ENCODE measurements at regions not wholly inside any gene's neighbourhood (a gene's known extent, or its start where the extent isn't known, plus 50 kb on each side); places are given as distances from the start of the nearest gene placed in this dataset.
A peak's percentile ranks its signal among the peaks of the same experiment; 100 is the strongest.
"Not testable (repeated sequence)": the region's sequence is repeated elsewhere in the genome, so short reads cannot be mapped to it uniquely, and the experiment has no call there.

- H3K4me1 Mint-ChIP-seq, result peaks cover 6% of the 10 kb centered on the region
- H3K36me3 Mint-ChIP-seq (ENCODE audit: insufficient read depth), result peaks cover 2% of the 10 kb centered on the region
- ATAC-seq (replicated peaks; ENCODE audit: extremely low read depth, poor library complexity, severe bottlenecking) (no peak), DNase-seq (ENCODE audit: low spot score in 2 of 2) (no peak)
- no peak overlapping the region for H3K27ac Mint-ChIP-seq (ENCODE audit: low read depth)
- H3K4me3 Mint-ChIP-seq, result no peak overlapping the region
- peaks cover 6% of the 10 kb centered on the region for H3K27me3 Mint-ChIP-seq
- no peaks in the 10 kb centered on the region for H3K9me3 Mint-ChIP-seq
These were observed 100.8 kb upstream of the TANK start for GRCh38 chr2:161059388-161059787.

- H3K9me3 Mint-ChIP-seq, result no peaks in the 10 kb centered on the region
- DNase-seq (ENCODE audit: low spot score in 2 of 2) (no peak), ATAC-seq (replicated peaks; ENCODE audit: extremely low read depth, poor library complexity, severe bottlenecking) (no peak)
- no peak overlapping the region for H3K4me3 Mint-ChIP-seq
- H3K4me1 Mint-ChIP-seq, result peaks cover 6% of the 10 kb centered on the region
- peaks cover 6% of the 10 kb centered on the region for H3K27me3 Mint-ChIP-seq
- H3K36me3 Mint-ChIP-seq (ENCODE audit: insufficient read depth), result peaks cover 2% of the 10 kb centered on the region
- no peak overlapping the region for H3K27ac Mint-ChIP-seq (ENCODE audit: low read depth)
These were observed 98.4 kb upstream of the TANK start for GRCh38 chr2:161061786-161062185.

GRCh38 chr2:161063157-161063945, 96.9 kb upstream of the TANK start:
- no peak overlapping the region for H3K4me3 Mint-ChIP-seq
- peaks cover 2% of the 10 kb centered on the region for H3K36me3 Mint-ChIP-seq (ENCODE audit: insufficient read depth)
- H3K27me3 Mint-ChIP-seq, result no peaks in the 10 kb centered on the region
- no peaks in the 10 kb centered on the region for H3K9me3 Mint-ChIP-seq
- H3K27ac Mint-ChIP-seq (ENCODE audit: low read depth), result no peak overlapping the region
- H3K4me1 Mint-ChIP-seq, result peaks cover 6% of the 10 kb centered on the region
- peak; percentile 75 for ATAC-seq (replicated peaks; ENCODE audit: extremely low read depth, poor library complexity, severe bottlenecking)
- DNase-seq (ENCODE audit: low spot score in 2 of 2), result peak; percentile 36 to 47

GRCh38 chr2:161063946-161064306, 96.3 kb upstream of the TANK start:
- H3K4me1 Mint-ChIP-seq, result peaks cover 6% of the 10 kb centered on the region
- H3K27ac Mint-ChIP-seq (ENCODE audit: low read depth), result no peak overlapping the region
- peaks cover 2% of the 10 kb centered on the region for H3K36me3 Mint-ChIP-seq (ENCODE audit: insufficient read depth)
- no peak overlapping the region for H3K4me3 Mint-ChIP-seq
- DNase-seq (ENCODE audit: low spot score in 2 of 2) (no peak), ATAC-seq (replicated peaks; ENCODE audit: extremely low read depth, poor library complexity, severe bottlenecking) (peak; percentile 19)
- no peaks in the 10 kb centered on the region for H3K9me3 Mint-ChIP-seq
- no peaks in the 10 kb centered on the region for H3K27me3 Mint-ChIP-seq

GRCh38 chr2:161067846-161068350, 92.3 kb upstream of the TANK start:
- no peaks in the 10 kb centered on the region for H3K27me3 Mint-ChIP-seq
- H3K27ac Mint-ChIP-seq (ENCODE audit: low read depth), result no peak overlapping the region
- H3K36me3 Mint-ChIP-seq (ENCODE audit: insufficient read depth), result no peaks in the 10 kb centered on the region
- DNase-seq (ENCODE audit: low spot score in 2 of 2) (no peak), ATAC-seq (replicated peaks; ENCODE audit: extremely low read depth, poor library complexity, severe bottlenecking) (no peak)
- no peaks in the 10 kb centered on the region for H3K9me3 Mint-ChIP-seq
- peaks cover 6% of the 10 kb centered on the region for H3K4me1 Mint-ChIP-seq
- H3K4me3 Mint-ChIP-seq, result no peak overlapping the region

- no peak for ATAC-seq (replicated peaks; ENCODE audit: extremely low read depth, poor library complexity, severe bottlenecking)
- H3K27me3 Mint-ChIP-seq, result no peaks in the 10 kb centered on the region
- no peak overlapping the region for H3K4me3 Mint-ChIP-seq
- peaks cover 2% of the 10 kb centered on the region for H3K4me1 Mint-ChIP-seq
- no peak for DNase-seq (ENCODE audit: low spot score in 2 of 2)
- H3K36me3 Mint-ChIP-seq (ENCODE audit: insufficient read depth), result no peaks in the 10 kb centered on the region
- no peak overlapping the region for H3K27ac Mint-ChIP-seq (ENCODE audit: low read depth)
- no peaks in the 10 kb centered on the region for H3K9me3 Mint-ChIP-seq
These were observed 91.6 kb upstream of the TANK start for GRCh38 chr2:161068670-161069069.

GRCh38 chr2:161070693-161071479, 89.3 kb upstream of the TANK start:
- Mint-ChIP-seq H3K4me1 (no peaks in the 10 kb centered on the region), H3K36me3 (ENCODE audit: insufficient read depth) (no peaks in the 10 kb centered on the region), H3K27me3 (no peaks in the 10 kb centered on the region), H3K27ac (ENCODE audit: low read depth) (no peak overlapping the region), H3K9me3 (no peaks in the 10 kb centered on the region), H3K4me3 (no peak overlapping the region)
- DNase-seq (ENCODE audit: low spot score in 2 of 2) (no peak), ATAC-seq (replicated peaks; ENCODE audit: extremely low read depth, poor library complexity, severe bottlenecking) (no peak)

- peaks cover 12% of the 10 kb centered on the region for H3K4me1 Mint-ChIP-seq
- not testable (repeated sequence) for H3K27ac Mint-ChIP-seq (ENCODE audit: low read depth); ATAC-seq (replicated peaks; ENCODE audit: extremely low read depth, poor library complexity, severe bottlenecking); H3K27me3 Mint-ChIP-seq; H3K36me3 Mint-ChIP-seq (ENCODE audit: insufficient read depth); DNase-seq (ENCODE audit: low spot score in 2 of 2); H3K4me3 Mint-ChIP-seq; H3K9me3 Mint-ChIP-seq
These were observed 87.8 kb upstream of the TANK start for GRCh38 chr2:161072436-161072835.

GRCh38 chr2:161075701-161076100, 84.5 kb upstream of the TANK start:
- Mint-ChIP-seq H3K27ac (ENCODE audit: low read depth) (no peak overlapping the region), H3K27me3 (no peaks in the 10 kb centered on the region), H3K36me3 (ENCODE audit: insufficient read depth) (peaks cover 1% of the 10 kb centered on the region), H3K9me3 (no peaks in the 10 kb centered on the region), H3K4me3 (no peak overlapping the region), H3K4me1 (peaks cover 28% of the 10 kb centered on the region)
- no peak for ATAC-seq (replicated peaks; ENCODE audit: extremely low read depth, poor library complexity, severe bottlenecking)
- DNase-seq (ENCODE audit: low spot score in 2 of 2), result no peak

- Mint-ChIP-seq H3K36me3 (ENCODE audit: insufficient read depth) (peaks cover 1% of the 10 kb centered on the region), H3K4me1 (peaks cover 28% of the 10 kb centered on the region)
- no peak for ATAC-seq (replicated peaks; ENCODE audit: extremely low read depth, poor library complexity, severe bottlenecking)
These were observed 83.3 kb upstream of the TANK start for GRCh38 chr2:161076936-161077335.

GRCh38 chr2:161077367-161078210, 82.6 kb upstream of the TANK start:
- peak overlapping the region; percentile 73 for H3K27ac Mint-ChIP-seq (ENCODE audit: low read depth)
- H3K9me3 Mint-ChIP-seq, result no peaks in the 10 kb centered on the region
- peaks cover 1% of the 10 kb centered on the region for H3K36me3 Mint-ChIP-seq (ENCODE audit: insufficient read depth)
- H3K27me3 Mint-ChIP-seq, result no peaks in the 10 kb centered on the region
- H3K4me1 Mint-ChIP-seq, result peaks cover 28% of the 10 kb centered on the region
- DNase-seq (ENCODE audit: low spot score in 2 of 2) (peak in 1 of 2 donors; percentile 38), ATAC-seq (replicated peaks; ENCODE audit: extremely low read depth, poor library complexity, severe bottlenecking) (peak; percentile 95)
- peak overlapping the region; percentile 30 for H3K4me3 Mint-ChIP-seq

More at GRCh38 chr2:161076936-161077335, 83.3 kb upstream of the TANK start:
- Mint-ChIP-seq H3K27ac (ENCODE audit: low read depth) (peak overlapping the region; percentile 73), H3K9me3 (no peaks in the 10 kb centered on the region), H3K4me3 (peak overlapping the region; percentile 30), H3K27me3 (no peaks in the 10 kb centered on the region)
- no peak for DNase-seq (ENCODE audit: low spot score in 2 of 2)

- DNase-seq (ENCODE audit: low spot score in 2 of 2) (no peak), ATAC-seq (replicated peaks; ENCODE audit: extremely low read depth, poor library complexity, severe bottlenecking) (no peak)
- H3K9me3 Mint-ChIP-seq, result no peaks in the 10 kb centered on the region
- no peak overlapping the region for H3K4me3 Mint-ChIP-seq
- H3K27ac Mint-ChIP-seq (ENCODE audit: low read depth), result peak overlapping the region; percentile 73
- peaks cover 1% of the 10 kb centered on the region for H3K36me3 Mint-ChIP-seq (ENCODE audit: insufficient read depth)
- H3K4me1 Mint-ChIP-seq, result peaks cover 28% of the 10 kb centered on the region
- no peaks in the 10 kb centered on the region for H3K27me3 Mint-ChIP-seq
These were observed 82.1 kb upstream of the TANK start for GRCh38 chr2:161078211-161078539.
